SH-SY5Y (cell line): ENCODE measurements at regions not wholly inside any gene's neighbourhood (a gene's known extent, or its start where the extent isn't known, plus 50 kb on each side); places are given as distances from the start of the nearest gene placed in this dataset.

Experiments
- GATA2 ChIP-seq: IDR thresholded peaks from 2 replicates; pipeline ENCODE4 v1.6.1; 2011; ENCODE audit warnings: mild to moderate bottlenecking, low read depth, low read length
- GATA3 ChIP-seq: IDR thresholded peaks from 2 replicates; pipeline ENCODE4 v1.6.1; 2011; ENCODE audit warnings: low read depth, mild to moderate bottlenecking, low read length, moderate library complexity

- TF ChIP-seq GATA2 (no peak), GATA3 (no peak)
These were observed 187.1 kb downstream of the KIF20B start for GRCh38 chr10:89888321-89889070.
